Suprapubic skin (tissue), 3 donors: ENCODE measurements at regions not wholly inside any gene's neighbourhood (a gene's known extent, or its start where the extent isn't known, plus 50 kb on each side); places are given as distances from the start of the nearest gene placed in this dataset.

ENCODE experiments used
- POLR2A ChIP-seq, 2 donors: fragments of 450-650 bp; IDR thresholded peaks; one replicate each; pipeline ENCODE4 v1.6.1; 2017; ENCODE audit warnings: antibody characterized with exemption in 2 of 2, mild to moderate bottlenecking in 2 of 2, moderate library complexity in 2 of 2
- TF ChIP-seq, protein P1 (sequence below), 2 donors: fragments of 200-600 bp in 1 of 2; fragments of 450-650 bp in 1 of 2; sonication (generic) in 1 of 2; IDR thresholded peaks; one replicate each; pipeline ENCODE4 v1.5.1; 2016 to 2019; ENCODE audit warnings: antibody characterized with exemption in 2 of 2, mild to moderate bottlenecking in 1 of 2, moderate library complexity in 1 of 2

DNA sequence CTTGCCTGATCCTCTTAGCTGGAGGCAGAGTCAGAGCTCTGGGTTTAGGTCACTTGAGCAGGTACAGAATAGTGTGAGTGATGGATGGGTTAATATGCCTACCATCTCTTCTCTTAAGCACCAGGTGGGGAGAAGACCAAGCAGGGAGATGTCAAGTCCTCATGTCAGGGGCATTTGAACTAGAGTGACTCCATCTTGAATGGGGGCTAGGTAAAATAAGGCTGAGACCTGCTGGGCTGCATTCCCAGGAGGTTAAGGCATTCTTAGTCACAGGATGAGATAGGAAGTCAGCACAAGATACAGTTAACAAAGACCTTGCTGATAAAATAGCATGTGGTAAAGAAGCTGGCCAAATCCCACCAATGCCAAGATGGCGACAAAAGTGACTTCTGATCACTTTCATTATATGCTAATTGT, 77.4 kb upstream of the BTG3 start:
- TF ChIP-seq, protein P1, sequence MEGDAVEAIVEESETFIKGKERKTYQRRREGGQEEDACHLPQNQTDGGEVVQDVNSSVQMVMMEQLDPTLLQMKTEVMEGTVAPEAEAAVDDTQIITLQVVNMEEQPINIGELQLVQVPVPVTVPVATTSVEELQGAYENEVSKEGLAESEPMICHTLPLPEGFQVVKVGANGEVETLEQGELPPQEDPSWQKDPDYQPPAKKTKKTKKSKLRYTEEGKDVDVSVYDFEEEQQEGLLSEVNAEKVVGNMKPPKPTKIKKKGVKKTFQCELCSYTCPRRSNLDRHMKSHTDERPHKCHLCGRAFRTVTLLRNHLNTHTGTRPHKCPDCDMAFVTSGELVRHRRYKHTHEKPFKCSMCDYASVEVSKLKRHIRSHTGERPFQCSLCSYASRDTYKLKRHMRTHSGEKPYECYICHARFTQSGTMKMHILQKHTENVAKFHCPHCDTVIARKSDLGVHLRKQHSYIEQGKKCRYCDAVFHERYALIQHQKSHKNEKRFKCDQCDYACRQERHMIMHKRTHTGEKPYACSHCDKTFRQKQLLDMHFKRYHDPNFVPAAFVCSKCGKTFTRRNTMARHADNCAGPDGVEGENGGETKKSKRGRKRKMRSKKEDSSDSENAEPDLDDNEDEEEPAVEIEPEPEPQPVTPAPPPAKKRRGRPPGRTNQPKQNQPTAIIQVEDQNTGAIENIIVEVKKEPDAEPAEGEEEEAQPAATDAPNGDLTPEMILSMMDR (IDR thresholded peaks at IDR 0.05) = no peak
- no peak for TF ChIP-seq POLR2A (IDR thresholded peaks at IDR 0.05)
